ENCODE measurements at regions not wholly inside any gene's neighbourhood (a gene's known extent, or its start where the extent isn't known, plus 50 kb on each side); places are given as distances from the start of the nearest gene placed in this dataset.
"Not testable (repeated sequence)": the region's sequence is repeated elsewhere in the genome, so short reads cannot be mapped to it uniquely, and the experiment has no call there.

DNA sequence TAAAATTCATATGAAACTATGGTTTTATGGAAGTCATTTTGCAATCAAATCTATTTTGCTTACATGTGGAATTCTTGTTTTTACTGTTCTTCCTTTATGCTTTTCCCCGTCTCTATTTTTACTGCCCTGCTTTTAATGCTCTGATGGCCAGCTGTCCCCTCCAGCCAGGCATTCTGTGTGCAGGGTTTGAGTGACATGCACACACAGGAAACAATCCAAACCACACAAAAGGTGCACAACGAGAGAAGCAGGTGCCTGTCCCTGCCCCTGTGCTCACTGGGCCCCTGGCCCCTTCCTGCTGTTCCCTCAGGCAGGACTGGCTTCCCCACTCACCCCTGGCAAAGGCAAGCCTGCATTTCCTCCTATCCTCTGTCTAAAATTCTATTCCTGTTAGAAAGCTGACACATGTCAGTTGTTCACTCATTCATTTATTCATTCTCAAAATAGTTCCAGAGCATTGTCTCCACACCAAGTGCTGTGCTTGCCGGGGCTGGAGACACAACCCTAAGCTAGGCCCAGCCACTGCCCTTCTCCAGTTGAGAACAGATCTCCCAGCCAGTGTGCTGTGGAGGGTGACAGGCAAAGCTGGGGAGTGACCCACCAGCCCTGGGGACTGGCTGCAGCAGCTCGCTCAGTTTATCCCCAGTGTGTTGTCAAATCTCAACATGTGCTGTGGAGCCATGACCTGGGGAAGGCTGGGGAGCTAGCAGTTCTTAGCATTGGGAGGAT is 346.3 kb downstream of the FBXW7 start:
- DNase-seq, result no peak

DNA sequence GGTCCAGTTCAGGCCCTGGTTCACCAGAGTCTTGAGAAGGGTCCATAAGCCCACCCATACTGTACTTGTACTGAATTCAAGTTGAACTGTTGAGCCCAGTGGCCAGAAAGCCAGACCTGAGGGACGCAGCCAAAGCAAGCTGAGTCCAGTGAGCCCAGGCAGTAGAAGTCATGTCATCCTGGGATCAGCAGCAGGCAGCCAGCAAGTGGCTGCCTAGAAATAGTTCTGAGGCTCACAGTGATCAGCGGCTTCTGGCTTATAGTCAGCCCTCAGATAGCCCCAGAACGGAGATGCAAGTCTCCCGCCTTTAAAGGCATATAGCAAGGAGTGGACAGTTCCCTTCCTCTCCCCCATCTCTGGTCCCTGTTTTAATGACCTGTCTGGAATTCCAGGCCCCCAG is 347.1 kb downstream of the FBXW7 start:
- no peak for DNase-seq

DNA sequence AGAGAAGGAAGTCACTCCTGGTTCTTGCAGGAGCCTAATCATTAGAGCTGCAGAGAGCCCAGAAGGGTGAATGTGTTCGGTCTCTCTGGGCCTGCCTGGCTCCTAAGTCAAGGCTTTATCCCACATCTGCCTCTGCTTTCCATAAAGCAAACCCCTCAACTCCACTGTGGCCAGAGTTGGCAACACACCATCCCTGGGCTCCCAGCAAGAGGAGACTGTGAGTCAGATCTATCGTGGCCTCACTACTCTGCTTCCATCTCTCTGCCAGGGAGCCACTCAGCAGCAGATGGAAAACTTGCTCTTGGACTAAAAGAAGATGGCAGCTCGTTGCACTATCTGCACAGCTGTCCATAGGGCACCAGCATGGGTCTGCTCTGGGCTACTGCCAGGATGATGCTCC is 348.2 kb downstream of the FBXW7 start:
- no peak for DNase-seq

DNA sequence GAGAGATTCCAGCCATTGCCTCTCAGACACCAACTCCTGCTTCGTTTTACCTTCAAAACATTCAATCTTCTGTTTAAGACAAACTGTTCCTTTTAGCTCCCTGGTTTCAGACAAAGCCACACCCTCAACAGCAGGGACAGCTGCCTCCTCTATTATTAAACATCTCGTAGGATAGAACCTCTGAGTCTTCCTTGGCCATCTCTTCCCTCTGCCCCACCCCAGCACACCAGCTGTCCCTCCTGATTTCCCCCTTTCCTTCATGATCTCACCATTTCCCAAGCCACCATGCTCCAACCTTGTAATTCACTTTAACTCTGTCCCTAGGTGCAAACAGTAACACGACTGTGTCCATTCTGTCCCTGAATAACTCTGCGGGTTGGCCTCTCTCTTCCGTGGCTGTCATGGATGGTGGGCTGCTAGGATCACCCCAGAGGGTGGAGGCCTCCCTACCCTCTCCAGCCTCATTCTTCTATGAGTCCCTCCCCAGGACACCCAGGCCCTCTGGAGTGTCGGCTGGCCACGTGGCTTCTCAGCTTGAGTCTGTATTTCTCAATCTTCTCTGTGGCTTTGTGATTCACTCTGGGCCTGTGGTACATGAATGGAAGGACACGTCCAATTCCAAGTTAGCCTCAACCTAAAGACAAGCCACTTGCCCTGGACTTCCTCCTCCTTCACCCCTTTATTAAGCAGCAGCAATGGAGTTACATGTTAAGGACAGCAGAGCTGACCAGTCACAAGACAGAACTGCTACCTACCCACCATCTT is 349.9 kb downstream of the FBXW7 start:
- no peak for DNase-seq

DNA sequence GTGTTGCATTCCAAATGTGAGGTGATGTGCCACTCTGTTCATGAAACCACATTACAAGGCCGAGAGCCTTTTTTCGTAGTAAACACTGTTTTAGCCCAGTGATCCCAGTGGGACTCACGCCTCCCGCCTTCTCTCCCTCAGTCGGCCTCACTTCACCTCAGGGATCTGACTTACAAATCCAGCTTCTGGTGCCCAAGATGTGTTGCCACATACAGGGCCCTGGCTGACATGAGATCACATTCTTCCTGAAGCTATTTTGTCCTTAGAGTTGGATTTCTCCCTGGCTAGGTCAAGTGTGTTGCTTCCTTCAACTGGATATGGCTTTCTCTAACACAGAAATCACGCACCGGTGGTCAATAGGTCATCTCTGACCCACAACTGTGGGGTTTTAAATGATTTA is 354.7 kb downstream of the FBXW7 start:
- DNase-seq, result no peak

DNA sequence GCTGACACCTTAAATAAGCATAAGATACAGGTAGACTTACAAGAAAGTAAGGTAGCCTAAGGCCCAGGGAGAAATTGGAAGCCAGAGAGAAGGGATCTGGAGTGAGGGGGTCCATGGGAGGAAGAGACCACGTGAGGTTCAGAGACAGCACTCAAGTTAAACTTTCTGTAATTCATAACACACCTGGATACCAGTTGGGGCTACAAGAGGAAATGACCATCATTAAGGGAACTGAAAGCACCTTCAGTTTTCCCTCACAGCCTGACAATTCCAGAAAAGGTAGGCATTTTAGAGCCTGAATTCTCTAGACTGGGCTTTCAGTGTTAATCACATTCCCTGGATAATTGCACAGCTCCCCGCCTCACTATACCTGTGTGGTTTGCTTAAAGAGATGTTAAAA is 355.5 kb downstream of the FBXW7 start:
- DNase-seq, result no peak

DNA sequence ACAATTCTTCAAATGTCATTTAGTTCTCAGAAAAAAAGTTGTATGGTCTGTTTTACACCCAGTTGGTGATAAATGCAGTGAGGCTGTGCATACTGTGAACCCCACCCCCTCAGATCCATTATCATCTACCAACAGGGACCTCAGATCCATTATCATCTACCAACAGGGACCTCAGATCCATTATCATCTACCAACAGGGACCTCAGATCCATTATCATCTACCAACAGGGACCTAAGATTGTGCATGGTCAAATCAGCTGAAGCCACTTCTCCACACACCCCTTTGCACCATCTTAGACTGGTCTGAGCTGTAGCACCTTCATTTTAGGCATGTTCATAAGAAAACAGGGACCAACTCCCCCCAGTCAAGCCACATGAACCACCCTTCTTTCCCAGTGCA is 358.4 kb downstream of the FBXW7 start:
- DNase-seq, result not testable (repeated sequence)

DNA sequence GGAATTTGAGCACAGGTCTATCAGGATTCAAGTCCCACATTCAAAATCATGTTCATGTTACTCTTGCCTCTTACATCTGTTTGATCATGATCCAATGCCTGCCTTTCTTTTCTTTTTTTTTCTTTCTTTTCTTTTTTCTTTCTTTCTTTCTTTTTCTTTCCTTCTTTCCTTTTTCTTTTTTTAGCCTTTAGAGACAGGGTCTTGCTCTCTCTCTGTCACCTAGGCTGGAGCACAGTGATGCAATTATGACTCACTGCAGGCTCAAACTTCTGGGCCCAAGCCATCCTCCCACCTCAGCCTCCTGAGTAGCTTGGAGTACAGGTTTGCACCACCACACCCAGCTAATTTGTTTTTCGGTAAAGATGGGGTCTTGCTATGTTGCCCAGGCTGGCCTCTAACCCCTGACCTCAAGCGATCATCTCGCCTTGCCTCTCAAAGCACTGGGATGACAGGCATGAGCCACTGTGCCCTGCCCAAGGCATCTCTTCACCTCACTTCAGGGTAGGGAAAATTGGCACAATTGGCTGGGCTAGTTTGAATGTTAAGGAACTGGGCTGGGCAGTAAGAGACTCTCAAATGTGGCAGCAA is 359.2 kb downstream of the FBXW7 start:
- DNase-seq, result no peak

DNA sequence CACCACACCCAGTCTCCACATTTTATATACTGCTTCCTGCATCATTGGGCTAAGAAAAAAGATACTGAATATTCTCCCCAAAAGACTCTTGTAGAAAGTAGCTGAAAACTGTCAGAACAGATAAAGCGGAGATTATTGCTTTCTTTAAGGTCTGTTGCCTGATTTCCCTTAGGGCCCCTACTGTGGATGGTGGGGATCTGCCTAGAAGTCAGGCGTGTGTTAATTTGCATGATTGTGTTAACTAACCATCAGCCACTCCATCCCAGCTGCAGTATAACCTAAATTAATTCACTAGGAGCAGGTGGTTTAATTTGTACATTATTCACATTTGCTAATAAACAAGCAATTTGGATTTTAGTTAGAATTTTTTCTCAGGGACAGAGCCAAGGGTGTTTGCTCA is 360.3 kb downstream of the FBXW7 start:
- no peak for DNase-seq

DNA sequence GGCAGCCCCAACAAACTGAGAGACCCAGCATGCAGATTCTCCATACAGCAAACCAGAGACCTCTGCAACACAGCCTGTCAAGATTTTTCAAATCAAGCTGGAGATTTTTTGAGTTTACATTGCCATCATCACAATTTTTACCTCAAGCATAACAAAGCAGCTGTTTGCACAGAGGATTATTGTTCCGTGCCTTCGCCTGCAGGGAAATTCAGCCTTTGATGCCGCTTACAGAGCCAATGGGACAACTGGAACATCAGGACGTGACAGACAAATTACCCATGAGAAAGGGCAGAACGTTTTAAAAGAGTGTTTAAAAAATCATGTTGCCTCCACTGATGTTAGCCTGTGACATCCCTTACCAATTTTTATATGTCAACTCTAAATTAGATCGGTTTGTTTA is 363.7 kb downstream of the FBXW7 start:
- DNase-seq, result no peak

DNA sequence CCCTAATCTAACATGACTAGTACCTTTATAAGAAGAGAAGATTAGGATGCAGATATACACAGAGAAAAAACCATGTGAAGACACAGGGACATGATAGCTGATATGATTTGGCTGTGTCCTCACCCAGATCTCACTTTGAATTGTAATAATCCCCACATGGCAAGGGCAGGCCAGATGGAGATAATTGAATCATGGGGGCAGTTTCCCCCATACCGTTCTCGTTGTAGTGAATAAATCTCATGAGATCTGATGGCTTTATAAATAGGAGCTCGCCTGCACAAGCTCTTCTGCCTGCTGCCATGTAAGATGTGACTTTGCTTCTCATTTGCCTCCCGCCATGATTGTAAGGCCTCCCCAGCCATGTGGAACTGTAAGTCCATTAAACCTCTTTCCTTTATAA is 364.3 kb downstream of the FBXW7 start:
- no peak for DNase-seq

DNA sequence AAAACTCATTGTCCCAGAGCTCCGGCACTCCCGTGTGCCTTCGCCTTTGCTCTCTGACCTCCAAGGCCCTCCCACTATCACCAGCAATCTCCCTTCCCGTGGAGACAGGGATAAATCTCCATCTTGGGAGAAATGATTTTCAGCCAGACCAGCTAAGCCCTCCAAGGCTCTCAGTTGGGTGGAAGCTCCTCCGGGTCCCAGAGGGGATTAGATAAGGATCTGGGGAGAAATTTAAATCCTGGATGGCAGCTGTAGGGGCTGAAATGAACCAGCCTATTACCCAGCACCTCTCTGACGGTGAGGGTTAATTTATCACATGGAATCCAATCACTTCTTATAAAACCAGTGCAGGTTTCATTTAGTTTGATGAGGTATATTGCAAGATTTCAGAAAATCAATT is 366.2 kb downstream of the FBXW7 start:
- no peak for DNase-seq

DNA sequence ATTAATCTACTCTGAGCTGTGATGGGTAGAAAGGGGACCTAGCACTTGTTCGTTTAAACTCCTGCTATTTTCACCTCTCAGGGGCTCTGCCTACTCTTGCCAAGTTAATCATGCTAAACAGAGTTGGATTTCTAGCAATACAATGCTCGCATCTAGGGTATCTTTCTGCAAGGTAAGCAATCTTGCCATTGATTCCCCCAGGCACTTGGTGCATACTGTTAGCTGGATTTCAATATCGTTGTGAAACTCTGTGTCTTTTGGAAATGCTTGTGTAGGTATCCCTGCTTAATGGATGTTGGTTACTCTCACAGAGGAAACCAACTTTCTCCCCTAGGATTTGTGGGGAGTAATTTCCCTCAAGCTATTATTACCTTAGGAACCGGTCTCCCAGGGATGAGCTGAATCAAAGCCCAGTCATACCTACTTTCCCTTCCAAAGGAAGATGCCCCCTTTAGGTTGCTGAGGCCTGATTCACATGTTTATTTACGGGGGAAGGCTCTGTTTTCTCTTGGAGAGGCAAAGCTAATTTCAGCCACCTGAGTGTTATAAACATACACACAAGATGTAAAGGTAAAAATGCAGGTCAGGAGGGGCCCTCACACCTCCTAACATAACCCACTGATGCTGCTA is 366.8 kb downstream of the FBXW7 start:
- no peak for DNase-seq

DNA sequence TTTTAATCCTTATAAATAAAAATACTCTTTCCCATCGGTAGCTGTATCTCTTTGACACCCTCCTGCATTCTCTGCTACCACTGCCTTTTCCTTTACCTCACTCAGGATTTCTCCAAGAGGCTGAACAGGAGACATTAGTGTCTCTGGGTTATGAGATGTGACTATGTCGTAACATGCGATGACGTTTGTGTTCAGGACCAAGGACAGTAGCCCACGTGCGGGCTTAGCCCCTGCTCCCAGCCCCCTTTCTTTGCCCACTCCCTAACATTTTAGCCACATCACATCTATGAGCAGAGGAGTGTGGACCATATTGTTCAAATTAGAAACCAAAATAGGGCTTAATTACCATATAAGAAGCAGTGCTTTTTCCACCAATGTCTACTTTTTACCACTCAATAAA is 369.3 kb downstream of the FBXW7 start:
- DNase-seq, result no peak

DNA sequence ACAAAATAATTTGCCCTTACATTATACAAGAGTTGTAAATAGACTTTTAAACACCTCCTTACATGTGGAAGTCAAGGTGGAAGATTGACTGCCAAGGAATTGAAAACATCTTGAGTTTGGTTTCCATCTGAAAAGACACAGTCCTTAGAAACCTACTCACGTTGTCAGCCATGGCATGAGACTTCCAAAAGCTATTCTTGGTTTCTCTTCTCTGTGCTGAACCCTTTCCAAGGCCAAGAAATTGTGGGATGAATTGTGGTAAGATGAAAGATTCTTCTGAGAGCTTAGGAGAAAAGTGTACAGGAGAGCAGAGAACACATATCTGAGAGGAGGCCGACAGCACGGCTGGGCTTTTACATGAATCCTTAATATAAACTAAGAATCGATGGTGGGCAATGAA is 370.0 kb downstream of the FBXW7 start:
- no peak for DNase-seq

DNA sequence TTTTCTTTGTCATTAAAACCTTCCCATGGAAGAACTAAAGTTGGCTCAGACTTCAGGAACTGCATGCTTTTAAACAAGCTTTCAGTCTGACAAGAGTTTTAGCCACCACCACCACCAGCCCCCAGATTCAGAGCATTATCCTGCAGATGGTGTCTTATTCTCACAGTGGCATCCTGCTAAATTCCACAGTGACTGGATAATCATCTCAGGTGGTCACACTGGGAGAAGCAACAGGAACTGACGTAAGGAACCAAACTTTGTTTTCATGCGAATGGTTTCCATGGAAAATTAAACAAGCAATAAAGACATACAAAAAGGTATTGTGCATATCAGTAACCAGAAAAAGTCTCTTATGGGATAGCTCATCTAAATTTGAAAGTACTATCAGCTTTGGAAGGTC is 370.7 kb downstream of the FBXW7 start:
- no peak for DNase-seq

DNA sequence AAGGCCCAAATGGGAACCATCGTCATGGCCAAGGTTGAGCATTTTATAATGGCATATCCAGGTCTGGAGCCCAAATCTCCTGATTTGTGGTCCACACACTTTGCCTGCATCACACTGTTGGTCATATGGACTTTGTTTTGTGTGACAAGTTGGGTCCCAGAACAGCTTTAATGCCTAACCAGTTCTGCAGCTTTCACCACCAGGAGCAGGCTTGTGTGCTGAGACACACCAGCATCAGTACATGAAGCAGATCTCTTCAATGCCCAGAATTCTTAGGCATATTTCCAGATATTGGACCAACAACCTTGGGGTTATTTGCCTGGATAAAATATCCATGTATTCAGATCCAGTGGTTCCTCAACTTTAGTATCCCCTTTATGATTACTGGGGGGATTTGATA is 371.3 kb downstream of the FBXW7 start:
- no peak for DNase-seq

DNA sequence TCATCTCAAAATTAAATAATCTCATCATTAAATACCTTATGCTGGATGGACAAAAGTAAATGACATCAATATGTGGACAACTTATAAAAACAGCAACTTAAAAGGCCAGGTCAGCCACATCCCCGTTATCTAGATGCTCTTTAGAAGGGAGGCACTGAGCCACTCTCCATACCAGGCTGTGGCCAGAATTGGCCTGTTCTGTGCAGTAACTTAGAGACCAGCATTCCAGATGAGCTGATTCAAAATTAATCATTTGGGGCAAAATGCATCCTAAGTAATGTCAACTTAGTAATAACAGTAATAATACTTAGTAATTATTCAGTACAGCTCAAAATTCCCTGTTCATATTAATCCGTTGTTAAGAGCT is 373.6 kb downstream of the FBXW7 start:
- no peak for DNase-seq

DNA sequence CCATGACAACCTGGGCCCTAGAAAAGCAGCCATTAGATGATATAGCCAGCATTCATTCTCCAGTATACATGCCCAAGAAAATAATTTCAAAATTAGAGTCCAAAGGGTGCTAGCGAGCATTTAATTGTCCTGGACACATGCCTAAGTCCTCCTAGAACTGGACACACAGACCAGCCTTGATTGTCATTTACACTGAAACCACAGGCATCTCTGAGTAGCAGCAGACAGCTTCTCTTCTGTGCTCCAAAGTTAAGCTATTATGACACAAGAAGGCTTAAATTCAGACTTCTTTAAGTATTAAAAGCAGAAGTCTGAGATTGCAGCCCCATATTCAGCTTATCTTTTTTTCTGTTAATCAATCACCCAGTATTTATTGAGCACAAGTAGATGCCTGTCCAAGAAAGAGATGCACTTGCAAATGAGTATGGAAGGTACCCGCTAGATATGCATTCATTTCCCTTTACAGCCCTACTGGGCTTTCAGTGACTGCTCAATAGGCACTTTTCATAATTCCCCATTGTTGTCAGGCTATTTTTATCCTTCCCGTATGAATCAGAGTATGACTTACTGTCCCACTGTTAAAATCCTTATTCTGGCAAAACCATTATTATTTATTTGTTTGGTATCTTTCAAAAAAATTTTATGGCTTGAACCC is 374.1 kb downstream of the FBXW7 start:
- DNase-seq, result no peak

DNA sequence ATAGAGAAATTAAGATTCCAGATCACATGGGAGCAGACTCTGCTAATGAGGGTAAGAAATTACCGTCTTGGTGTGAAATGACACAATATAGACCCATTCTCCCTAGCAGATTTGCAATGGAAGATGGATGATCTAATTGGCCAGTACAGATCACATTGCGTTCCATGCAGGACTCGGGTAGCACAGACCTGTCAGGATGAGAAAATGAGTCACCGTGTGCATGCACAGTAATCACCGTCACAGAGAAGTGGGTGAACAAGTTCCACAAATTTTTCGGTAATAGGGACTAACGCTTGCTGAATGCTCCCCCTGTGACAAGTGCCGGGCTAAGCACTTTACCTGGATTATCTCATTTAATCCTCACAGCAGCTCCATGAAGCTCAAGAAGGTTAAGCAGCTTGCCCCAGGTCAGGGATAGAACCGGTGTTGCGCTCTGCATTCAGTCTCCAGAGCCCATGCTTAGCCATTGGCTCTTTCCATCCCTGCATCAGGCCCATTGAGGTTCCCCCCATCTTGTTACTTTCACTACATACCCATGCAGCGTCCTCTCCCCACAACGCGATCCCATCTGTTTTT is 375.6 kb downstream of the FBXW7 start:
- DNase-seq, result no peak

DNA sequence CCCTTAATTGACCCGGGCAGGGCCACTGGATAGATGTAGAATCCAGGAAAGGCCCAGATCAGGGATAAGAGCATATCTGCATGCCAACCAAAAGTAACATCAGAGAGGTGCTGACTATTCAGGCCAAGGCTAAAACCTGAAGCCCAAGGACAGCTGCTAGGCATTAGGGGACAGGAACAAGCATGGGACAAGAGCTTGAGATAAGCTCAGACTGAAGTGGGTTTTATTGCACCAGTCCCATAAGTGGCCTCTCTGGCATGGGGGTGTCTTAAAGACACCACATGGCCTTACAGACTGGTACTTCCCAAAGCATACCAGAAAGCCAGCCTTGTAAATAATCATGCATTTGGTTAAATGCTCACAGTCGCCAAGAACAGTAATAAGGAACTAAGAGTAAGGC is 376.1 kb downstream of the FBXW7 start:
- DNase-seq, result no peak

DNA sequence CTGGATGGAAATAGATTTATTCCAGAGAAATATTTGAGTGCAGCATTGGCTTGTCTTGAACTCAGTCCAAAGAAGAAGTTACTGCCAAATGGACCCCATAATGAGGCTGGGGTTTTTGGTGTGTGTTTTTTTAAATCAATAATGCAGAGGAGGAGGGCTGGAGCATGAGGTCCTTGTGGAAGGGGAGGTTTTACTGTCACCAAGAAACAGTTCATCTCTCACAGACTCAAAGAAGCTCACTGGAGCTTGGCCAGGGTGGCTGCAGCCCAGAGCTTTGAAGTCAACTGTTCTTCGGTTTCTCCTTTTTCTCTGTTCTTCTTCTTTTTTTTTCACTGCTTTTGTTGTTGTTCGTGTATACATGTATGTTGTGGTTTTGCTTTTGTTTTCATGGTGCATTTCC is 377.7 kb downstream of the FBXW7 start:
- no peak for DNase-seq

DNA sequence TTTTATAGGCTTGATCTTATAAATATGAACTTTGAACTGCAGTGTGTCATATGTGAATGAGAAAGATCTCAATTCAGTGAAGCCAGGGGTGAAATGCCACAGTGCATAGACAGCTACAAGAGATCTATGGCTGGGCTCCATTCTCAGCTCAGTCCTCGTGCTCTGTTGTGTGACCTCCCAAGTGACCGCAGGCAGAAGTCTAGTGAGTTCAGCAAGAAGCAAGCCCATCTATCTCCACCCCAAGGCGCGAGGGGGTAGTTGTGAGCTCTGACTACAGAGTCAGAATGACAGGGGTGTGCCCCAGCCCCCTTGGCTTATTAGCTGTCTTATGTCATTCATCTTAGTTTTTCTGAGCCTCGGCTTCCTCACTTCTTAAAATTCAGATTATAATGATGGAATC is 378.3 kb downstream of the FBXW7 start:
- no peak for DNase-seq

Measured in activated naive CD4-positive, alpha-beta T cell (primary cell).